ENCODE measurements at regions not wholly inside any gene's neighbourhood (a gene's known extent, or its start where the extent isn't known, plus 50 kb on each side); places are given as distances from the start of the nearest gene placed in this dataset.

GRCh38 chr17:52470553-52470952, 312.0 kb upstream of the CA10 start:
- no peak for ATAC-seq

DNA sequence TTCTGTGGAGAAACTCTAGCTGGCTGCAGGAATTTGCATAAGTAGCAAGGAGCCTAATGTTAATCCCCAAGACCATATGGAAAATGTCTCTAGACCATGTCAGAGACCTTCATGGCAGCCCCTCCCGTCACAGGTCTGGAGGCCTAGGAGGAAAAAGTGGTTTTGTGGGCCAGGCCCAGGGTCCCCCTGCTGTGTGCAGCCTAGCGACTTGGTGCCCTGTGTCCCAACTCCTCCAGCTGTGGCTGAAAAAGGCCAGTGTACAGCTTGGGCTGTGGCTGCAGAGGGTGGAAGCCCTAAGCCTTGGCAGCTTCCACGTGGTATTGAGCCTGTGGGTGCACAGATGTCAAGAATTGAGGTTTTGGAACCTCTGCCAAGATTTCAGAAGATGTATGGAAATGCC, 306.9 kb upstream of the CA10 start:
- no peak for ATAC-seq
- no peak for TF ChIP-seq GLIS3 (CRISPR knock-in tag; IDR thresholded peaks at IDR 0.05)
- no peak for TF ChIP-seq ARNTL (CRISPR knock-in tag; IDR thresholded peaks at IDR 0.05; ENCODE audit: borderline replicate concordance, low read depth)
- no peak for TF ChIP-seq TOX (CRISPR knock-in tag; IDR thresholded peaks at IDR 0.05; ENCODE audit: borderline replicate concordance)
- no peak for TF ChIP-seq ZNF8 (CRISPR knock-in tag; IDR thresholded peaks at IDR 0.05)
- TF ChIP-seq CREB5 (CRISPR knock-in tag; IDR thresholded peaks at IDR 0.05; ENCODE audit: low read depth), result no peak
- TF ChIP-seq, protein P1, sequence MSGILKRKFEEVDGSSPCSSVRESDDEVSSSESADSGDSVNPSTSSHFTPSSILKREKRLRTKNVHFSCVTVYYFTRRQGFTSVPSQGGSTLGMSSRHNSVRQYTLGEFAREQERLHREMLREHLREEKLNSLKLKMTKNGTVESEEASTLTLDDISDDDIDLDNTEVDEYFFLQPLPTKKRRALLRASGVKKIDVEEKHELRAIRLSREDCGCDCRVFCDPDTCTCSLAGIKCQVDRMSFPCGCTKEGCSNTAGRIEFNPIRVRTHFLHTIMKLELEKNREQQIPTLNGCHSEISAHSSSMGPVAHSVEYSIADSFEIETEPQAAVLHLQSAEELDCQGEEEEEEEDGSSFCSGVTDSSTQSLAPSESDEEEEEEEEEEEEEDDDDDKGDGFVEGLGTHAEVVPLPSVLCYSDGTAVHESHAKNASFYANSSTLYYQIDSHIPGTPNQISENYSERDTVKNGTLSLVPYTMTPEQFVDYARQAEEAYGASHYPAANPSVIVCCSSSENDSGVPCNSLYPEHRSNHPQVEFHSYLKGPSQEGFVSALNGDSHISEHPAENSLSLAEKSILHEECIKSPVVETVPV (CRISPR knock-in tag; IDR thresholded peaks at IDR 0.05), result no peak
- TF ChIP-seq ZC3H10 (CRISPR knock-in tag; IDR thresholded peaks at IDR 0.05), result no peak
- no peak for TF ChIP-seq PPARA (CRISPR knock-in tag; IDR thresholded peaks at IDR 0.05; ENCODE audit: borderline replicate concordance)

More at GRCh38 chr17:52470553-52470952, 312.0 kb upstream of the CA10 start:
- TF ChIP-seq PATZ1 (CRISPR knock-in tag; IDR thresholded peaks at IDR 0.05; ENCODE audit: borderline replicate concordance), result no peak
- no peak for TF ChIP-seq CREB5 (CRISPR knock-in tag; IDR thresholded peaks at IDR 0.05; ENCODE audit: low read depth)
- no peak for TF ChIP-seq ISL1 (CRISPR knock-in tag; IDR thresholded peaks at IDR 0.05)
- no peak for TF ChIP-seq GLIS3 (CRISPR knock-in tag; IDR thresholded peaks at IDR 0.05)
- no peak for TF ChIP-seq CSDC2 (CRISPR knock-in tag; IDR thresholded peaks at IDR 0.05)
- no peak for TF ChIP-seq ZC3H10 (CRISPR knock-in tag; IDR thresholded peaks at IDR 0.05)
- TF ChIP-seq TOX (CRISPR knock-in tag; IDR thresholded peaks at IDR 0.05; ENCODE audit: borderline replicate concordance), result no peak
- TF ChIP-seq ARNTL (CRISPR knock-in tag; IDR thresholded peaks at IDR 0.05; ENCODE audit: borderline replicate concordance, low read depth), result no peak
- no peak for TF ChIP-seq ZNF70 (CRISPR knock-in tag; IDR thresholded peaks at IDR 0.05)
- no peak for TF ChIP-seq ESRRG (CRISPR knock-in tag; IDR thresholded peaks at IDR 0.05)
- TF ChIP-seq, protein P2, sequence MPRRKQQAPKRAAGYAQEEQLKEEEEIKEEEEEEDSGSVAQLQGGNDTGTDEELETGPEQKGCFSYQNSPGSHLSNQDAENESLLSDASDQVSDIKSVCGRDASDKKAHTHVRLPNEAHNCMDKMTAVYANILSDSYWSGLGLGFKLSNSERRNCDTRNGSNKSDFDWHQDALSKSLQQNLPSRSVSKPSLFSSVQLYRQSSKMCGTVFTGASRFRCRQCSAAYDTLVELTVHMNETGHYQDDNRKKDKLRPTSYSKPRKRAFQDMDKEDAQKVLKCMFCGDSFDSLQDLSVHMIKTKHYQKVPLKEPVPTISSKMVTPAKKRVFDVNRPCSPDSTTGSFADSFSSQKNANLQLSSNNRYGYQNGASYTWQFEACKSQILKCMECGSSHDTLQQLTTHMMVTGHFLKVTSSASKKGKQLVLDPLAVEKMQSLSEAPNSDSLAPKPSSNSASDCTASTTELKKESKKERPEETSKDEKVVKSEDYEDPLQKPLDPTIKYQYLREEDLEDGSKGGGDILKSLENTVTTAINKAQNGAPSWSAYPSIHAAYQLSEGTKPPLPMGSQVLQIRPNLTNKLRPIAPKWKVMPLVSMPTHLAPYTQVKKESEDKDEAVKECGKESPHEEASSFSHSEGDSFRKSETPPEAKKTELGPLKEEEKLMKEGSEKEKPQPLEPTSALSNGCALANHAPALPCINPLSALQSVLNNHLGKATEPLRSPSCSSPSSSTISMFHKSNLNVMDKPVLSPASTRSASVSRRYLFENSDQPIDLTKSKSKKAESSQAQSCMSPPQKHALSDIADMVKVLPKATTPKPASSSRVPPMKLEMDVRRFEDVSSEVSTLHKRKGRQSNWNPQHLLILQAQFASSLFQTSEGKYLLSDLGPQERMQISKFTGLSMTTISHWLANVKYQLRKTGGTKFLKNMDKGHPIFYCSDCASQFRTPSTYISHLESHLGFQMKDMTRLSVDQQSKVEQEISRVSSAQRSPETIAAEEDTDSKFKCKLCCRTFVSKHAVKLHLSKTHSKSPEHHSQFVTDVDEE (CRISPR knock-in tag; IDR thresholded peaks at IDR 0.05), result no peak

DNA sequence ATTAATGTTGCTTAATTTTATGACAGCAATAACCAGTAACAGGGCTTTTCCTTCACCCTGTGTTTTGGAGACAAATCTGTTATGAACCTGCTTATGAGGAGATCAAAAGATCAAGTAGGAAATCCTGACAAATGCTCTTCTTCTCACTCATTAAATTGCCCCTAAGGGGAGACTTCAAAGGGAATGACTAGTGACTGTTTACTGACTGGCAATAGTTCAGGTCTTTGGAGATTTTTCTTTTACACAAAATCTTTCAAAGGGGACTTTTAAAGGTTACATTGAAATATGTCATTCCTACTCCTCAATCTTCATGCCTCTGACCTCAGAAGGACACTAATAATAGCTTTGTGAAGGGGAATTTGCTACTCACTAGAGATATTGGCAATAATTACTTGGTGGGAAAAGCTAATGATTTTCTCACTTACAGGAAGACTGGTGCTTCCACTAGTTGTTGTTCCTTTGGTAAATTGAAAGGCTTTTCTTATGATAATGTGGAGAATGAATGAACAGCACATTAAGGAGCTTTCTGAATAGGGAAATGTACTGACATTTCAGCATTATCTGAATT, 292.9 kb upstream of the CA10 start:
- TF ChIP-seq, protein P1 (CRISPR knock-in tag; IDR thresholded peaks at IDR 0.05), result no peak
- TF ChIP-seq, protein P2 (CRISPR knock-in tag; IDR thresholded peaks at IDR 0.05), result no peak
- TF ChIP-seq CREB5 (CRISPR knock-in tag; IDR thresholded peaks at IDR 0.05; ENCODE audit: low read depth), result no peak
- no peak for ATAC-seq

All from SK-N-SH treated with all-trans-retinoic acid at 6 μM for 48 hours (cell line).